Tibial artery (tissue), 4 donors: ENCODE measurements at regions not wholly inside any gene's neighbourhood (a gene's known extent, or its start where the extent isn't known, plus 50 kb on each side); places are given as distances from the start of the nearest gene placed in this dataset.
"Not testable (repeated sequence)": the region's sequence is repeated elsewhere in the genome, so short reads cannot be mapped to it uniquely, and the experiment has no call there.

Experiments used
- DNase-seq, 2 donors: peaks; one replicate each; pipeline ENCODE4 v3.0.0-alpha.2; 2019
- H3K27ac ChIP-seq, 2 donors: fragments of 200-600 bp; sonication (generic) in 1 of 2; 1 replicate in 1 of 2; 2 replicates in 1 of 2; pipeline ENCODE4 v1.5.1; 2018 to 2019; ENCODE audit warnings: mild to moderate bottlenecking in 1 of 2
- H3K27me3 ChIP-seq, 2 donors: fragments of 200-600 bp; sonication (generic) in 1 of 2; one replicate each; pipeline versions ENCODE4 v1.5.1 to v1.6.0; 2016 to 2019
- H3K36me3 ChIP-seq, 3 donors: fragments of 200-600 bp; sonication (generic) in 2 of 3; one replicate each; pipeline ENCODE4 v1.5.1; 2016 to 2019; ENCODE audit warnings: mild to moderate bottlenecking in 2 of 3
- H3K4me1 ChIP-seq, 4 donors: fragments of 200-600 bp; sonication (generic) in 2 of 4; 1 replicate in 3 of 4; 2 replicates in 1 of 4; pipeline ENCODE4 v1.5.1; 2016 to 2019
- H3K4me3 ChIP-seq, 2 donors: fragments of 200-600 bp; sonication (generic) in 1 of 2; 1 replicate in 1 of 2; 2 replicates in 1 of 2; pipeline ENCODE4 v1.5.1; 2018 to 2019; ENCODE audit warnings: mild to moderate bottlenecking in 2 of 2
- H3K9me3 ChIP-seq, 3 donors: fragments of 200-600 bp; sonication (generic) in 1 of 3; one replicate each; pipeline ENCODE4 v1.5.1; 2016 to 2019
- CTCF ChIP-seq, 2 experiments: fragments of 200-600 bp in 1 of 2; fragments of 450-650 bp in 1 of 2; IDR thresholded peaks; one replicate each; pipeline ENCODE4 v1.5.1; 2017 to 2019; ENCODE audit warnings: antibody characterized with exemption in 2 of 2, mild to moderate bottlenecking in 1 of 2, moderate library complexity in 1 of 2
- intact Hi-C: fragments of 100-400 bp; cut with DNase I; formaldehyde crosslinking; loops from one replicate; pipeline ENCODE4 v1.15.0; 2023; ENCODE audit warnings: low total_unique reads

GRCh38 chr20:17822540-17823408 is 123.0 kb downstream of the BANF2 start:
- H3K9me3 ChIP-seq: no peaks in the 10 kb centered on the region
- peak in 1 of 2 donors; percentile 32 for DNase-seq
- intact Hi-C loops: loop anchor here (2.0 kb wide), 1 partner anchor 64 kb away; no protein-coding TSS in a partner anchor
- H3K27ac ChIP-seq: no peak overlapping the region
- no peak for TF ChIP-seq CTCF (IDR thresholded peaks at IDR 0.05)
- no peaks in the 10 kb centered on the region for H3K27me3 ChIP-seq
- peaks cover 0 to 5% (median 0%) of the 10 kb centered on the region in 4 donors for H3K4me1 ChIP-seq
- no peak overlapping the region for H3K4me3 ChIP-seq
- H3K36me3 ChIP-seq: no peaks in the 10 kb centered on the region

DNA sequence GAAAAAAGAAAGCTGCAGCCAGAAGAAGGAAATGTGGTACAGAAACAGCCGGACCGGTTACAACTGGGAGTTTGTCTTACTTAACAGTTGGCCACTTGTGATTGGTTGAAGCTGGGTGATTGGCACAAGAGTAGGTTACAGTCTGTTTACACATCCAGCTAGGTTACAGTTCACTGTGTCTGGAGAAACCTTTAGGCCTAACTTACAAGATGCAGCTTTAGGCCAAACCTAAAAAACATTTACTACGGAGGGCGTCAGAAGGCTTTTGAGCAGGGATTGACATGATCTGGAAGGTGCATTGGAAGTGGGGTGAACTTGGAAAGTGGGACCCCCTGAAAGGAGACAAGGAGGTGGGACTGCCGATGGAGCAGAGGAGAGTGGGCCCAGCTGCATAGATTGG is 122.3 kb downstream of the BANF2 start:
- no peaks in the 10 kb centered on the region for H3K36me3 ChIP-seq
- no peaks in the 10 kb centered on the region for H3K9me3 ChIP-seq
- intact Hi-C loops: loop anchor here (2.0 kb wide), 1 partner anchor 63 kb away; no protein-coding TSS in a partner anchor
- no peak for DNase-seq
- no peak overlapping the region for H3K27ac ChIP-seq
- TF ChIP-seq CTCF (IDR thresholded peaks at IDR 0.05): no peak
- H3K27me3 ChIP-seq: no peaks in the 10 kb centered on the region
- no peak overlapping the region for H3K4me3 ChIP-seq
- H3K4me1 ChIP-seq: peaks cover 0 to 5% (median 0%) of the 10 kb centered on the region in 4 donors

DNA sequence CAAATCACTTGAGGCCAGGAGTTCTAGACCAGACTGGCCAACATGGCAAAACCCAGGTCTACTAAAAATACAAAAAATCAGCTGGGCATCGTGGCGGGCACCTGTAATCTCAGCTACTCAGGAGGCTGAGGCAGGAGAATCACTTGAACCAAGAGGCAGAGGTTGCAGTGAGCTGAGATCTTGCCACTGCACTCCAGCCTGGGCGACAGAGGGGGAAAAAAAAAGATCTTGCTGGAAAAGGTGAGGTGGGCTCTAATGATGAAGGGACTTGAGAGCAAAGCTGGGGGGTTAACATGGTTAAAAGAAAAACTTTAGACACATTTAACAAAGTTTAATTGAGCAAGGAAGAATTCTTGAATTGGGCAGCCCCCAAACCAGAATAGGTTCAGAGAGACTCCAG is 121.8 kb downstream of the BANF2 start:
- not testable (repeated sequence) for H3K4me3 ChIP-seq, H3K4me1 ChIP-seq, H3K9me3 ChIP-seq, H3K27me3 ChIP-seq, H3K27ac ChIP-seq, DNase-seq, H3K36me3 ChIP-seq
- intact Hi-C loops: loop anchor here (2.0 kb wide), 1 partner anchor 63 kb away; no protein-coding TSS in a partner anchor

DNA sequence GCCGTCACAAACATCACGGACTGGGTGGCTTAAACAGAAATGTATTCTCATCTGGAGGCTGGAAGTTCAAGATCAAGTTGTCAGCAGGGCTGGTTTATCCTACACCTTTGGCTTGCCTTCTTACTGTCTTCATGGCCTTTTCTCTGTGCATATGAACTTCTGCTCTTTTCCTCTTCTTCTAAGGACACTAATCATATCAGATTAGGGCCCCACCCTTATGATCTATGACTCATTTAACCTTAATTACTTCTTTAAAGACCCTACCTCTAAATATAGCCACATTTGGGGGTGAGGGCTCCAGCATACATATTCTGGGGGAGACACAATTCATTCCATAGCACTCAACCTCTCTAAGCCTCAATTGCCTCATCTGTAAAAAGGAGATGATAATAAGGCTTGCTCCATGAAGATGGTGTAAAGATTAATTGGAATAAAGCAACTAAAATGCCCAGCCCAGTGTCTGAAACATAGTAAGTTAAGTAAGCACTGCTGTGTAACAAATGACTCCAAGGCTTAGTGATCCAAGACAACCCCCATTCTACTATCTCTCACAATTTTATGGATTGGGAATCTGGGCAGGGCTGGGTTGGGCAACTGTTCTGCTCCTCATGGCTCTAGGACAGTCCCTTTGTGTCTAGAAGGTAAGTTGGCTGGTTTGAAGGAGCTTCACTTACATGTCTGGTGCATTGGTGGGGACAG is 119.8 kb downstream of the BANF2 start:
- no peaks in the 10 kb centered on the region for H3K9me3 ChIP-seq
- no peak for DNase-seq
- no peaks in the 10 kb centered on the region for H3K36me3 ChIP-seq
- no peaks in the 10 kb centered on the region for H3K27me3 ChIP-seq
- no peak overlapping the region for H3K4me3 ChIP-seq
- intact Hi-C loops: no loop called here
- TF ChIP-seq CTCF (IDR thresholded peaks at IDR 0.05): no peak
- no peak overlapping the region for H3K27ac ChIP-seq
- H3K4me1 ChIP-seq: no peaks in the 10 kb centered on the region

- intact Hi-C loops: no loop called here
- no peaks in the 10 kb centered on the region for H3K4me1 ChIP-seq
- no peak overlapping the region for H3K27ac ChIP-seq
Measured at GRCh38 chr20:17818187-17818586, 118.4 kb downstream of the BANF2 start.

More at GRCh38 chr20:17818187-17818586, 118.4 kb downstream of the BANF2 start:
- Histone ChIP-seq H3K4me3 (no peak overlapping the region), H3K36me3 (no peaks in the 10 kb centered on the region), H3K9me3 (no peaks in the 10 kb centered on the region), H3K27me3 (no peaks in the 10 kb centered on the region)
- no peak for TF ChIP-seq CTCF (IDR thresholded peaks at IDR 0.05)
- no peak for DNase-seq
